IMR-90 (cell line): ENCODE measurements at regions not wholly inside any gene's neighbourhood (a gene's known extent, or its start where the extent isn't known, plus 50 kb on each side); places are given as distances from the start of the nearest gene placed in this dataset.

Experiments used
- ATAC-seq: fragments of 200-7000 bp; cut with Tn5 transposase; 2 replicates; pipeline ENCODE4 v1.9.1; 2020; ENCODE audit warnings: low read depth, mild to moderate bottlenecking, moderate library complexity
- BruUV-seq: library from RNA; stranded (reverse); fragments of 400-500 nt; replicated peaks from 2 replicates; lab custom pipeline; 2021; lab: Mats Ljungman, UMichigan
- CTCF ChIA-PET: fragments of 300-600 bp; formaldehyde crosslinking; extraction: SDS; loops from one replicate; lab custom pipeline; 2021; ENCODE audit warnings: antibody characterized with exemption; lab: Yijun Ruan, JAX
- POLR2A ChIA-PET: fragments of 300-600 bp; sonication (Branson Sonifier 250); formaldehyde crosslinking; loops from one replicate; lab custom pipeline; 2022; ENCODE audit warnings: antibody characterized with exemption; ENCODE audit not compliant: unreplicated experiment; lab: Charles Lee
- DNase-seq: peaks from one replicate; pipeline ENCODE4 v3.0.0; 2013
- H2AFZ ChIP-seq: replicated peaks from 2 replicates; pipeline ENCODE3; 2013; ENCODE audit warnings: low read length, mild to moderate bottlenecking; ENCODE audit not compliant: poor library complexity
- H2AK5ac ChIP-seq: 2 replicates; pipeline ENCODE4 v1.6.1; 2013; ENCODE audit warnings: low read depth, low read length, inconsistent platforms
- H2AK9ac ChIP-seq: replicated peaks from 2 replicates; pipeline ENCODE3; 2013; ENCODE audit warnings: mild to moderate bottlenecking, low read depth, low read length, moderate library complexity; ENCODE audit not compliant: poor library complexity
- H2BK120ac ChIP-seq: 2 replicates; pipeline ENCODE4 v1.6.1; 2013; ENCODE audit warnings: low read depth, low read length, inconsistent platforms
- H2BK15ac ChIP-seq: 3 replicates; pipeline ENCODE4 v1.6.1; 2013; ENCODE audit warnings: low read depth, low read length, inconsistent platforms
- H2BK20ac ChIP-seq: 2 replicates; pipeline ENCODE4 v1.6.1; 2013; ENCODE audit warnings: low read depth, mild to moderate bottlenecking, inconsistent platforms, low read length, moderate library complexity
- H2BK5ac ChIP-seq: 2 replicates; pipeline ENCODE4 v1.6.1; 2013; ENCODE audit warnings: mild to moderate bottlenecking, low read depth, low read length, inconsistent platforms; ENCODE audit not compliant: poor library complexity, severe bottlenecking
- H3K14ac ChIP-seq: replicated peaks from 2 replicates; pipeline ENCODE4 v1.6.1; 2013; ENCODE audit warnings: low read depth, low read length, inconsistent platforms
- H3K18ac ChIP-seq: 2 replicates; pipeline ENCODE4 v1.6.1; 2013; ENCODE audit warnings: low read depth, low read length, control low read depth
- H3K23ac ChIP-seq: 2 replicates; pipeline ENCODE4 v1.6.1; 2013; ENCODE audit warnings: low read depth, low read length, inconsistent platforms
- H3K27ac ChIP-seq: 2 replicates; pipeline ENCODE4 v1.5.1; 2013; ENCODE audit warnings: mild to moderate bottlenecking, control low read depth, low read length; ENCODE audit not compliant: insufficient read depth
- H3K27me3 ChIP-seq: 2 replicates; pipeline ENCODE4 v1.6.1; 2013; ENCODE audit warnings: low read length; ENCODE audit not compliant: control insufficient read depth, insufficient read depth
- H3K36me3 ChIP-seq: 2 replicates; pipeline ENCODE4 v1.6.1; 2013; ENCODE audit warnings: low read length, mixed read lengths; ENCODE audit not compliant: control insufficient read depth, insufficient read depth
- H3K4ac ChIP-seq: 2 replicates; pipeline ENCODE4 v1.6.1; 2013; ENCODE audit warnings: low read depth, low read length, inconsistent platforms
- H3K4me1 ChIP-seq: 2 replicates; pipeline ENCODE4 v1.6.1; 2013; ENCODE audit warnings: low read length, mixed read lengths; ENCODE audit not compliant: control insufficient read depth, insufficient read depth
- H3K4me2 ChIP-seq: 2 replicates; pipeline ENCODE4 v1.6.1; 2013; ENCODE audit warnings: low read depth, mild to moderate bottlenecking, control low read depth, low read length, moderate library complexity
- H3K4me3 ChIP-seq: 2 replicates; pipeline ENCODE4 v1.5.1; 2013; ENCODE audit warnings: low read depth, mild to moderate bottlenecking, control low read depth, low read length, moderate library complexity; ENCODE audit not compliant: insufficient read depth
- H3K56ac ChIP-seq: 2 replicates; pipeline ENCODE4 v1.6.1; 2013; ENCODE audit warnings: low read length, inconsistent platforms; ENCODE audit not compliant: insufficient read depth; ENCODE audit errors: extremely low read depth
- H3K79me1 ChIP-seq, 2 experiments: 2 replicates each; pipeline ENCODE4 v1.6.1; 2013; ENCODE audit warnings: low read length in 2 of 2, inconsistent platforms in 1 of 2, low read depth in 1 of 2
- H3K9ac ChIP-seq: 2 replicates; pipeline ENCODE4 v1.6.1; 2013; ENCODE audit warnings: low read depth, low read length, control low read depth
- H3K9me1 ChIP-seq: 2 replicates; pipeline ENCODE4 v1.6.1; 2013; ENCODE audit warnings: low read length, inconsistent platforms; ENCODE audit not compliant: insufficient read depth
- H3K9me3 ChIP-seq: 2 replicates; pipeline ENCODE4 v1.6.1; 2013; ENCODE audit warnings: low read length; ENCODE audit not compliant: control insufficient read depth, insufficient read depth
- H4K20me1 ChIP-seq: 2 replicates; pipeline ENCODE4 v1.6.1; 2013; ENCODE audit warnings: low read length, inconsistent platforms; ENCODE audit not compliant: insufficient read depth
- H4K5ac ChIP-seq: 2 replicates; pipeline ENCODE4 v1.6.1; 2013; ENCODE audit warnings: mild to moderate bottlenecking, low read depth, low read length, control low read depth
- H4K8ac ChIP-seq, 2 experiments: 2 replicates each; pipeline ENCODE4 v1.6.1; 2013; ENCODE audit warnings: low read depth in 2 of 2, low read length in 2 of 2, control low read depth in 1 of 2, inconsistent platforms in 1 of 2
- H4K91ac ChIP-seq: 2 replicates; pipeline ENCODE4 v1.6.1; 2013; ENCODE audit warnings: low read depth, low read length, inconsistent platforms; ENCODE audit not compliant: insufficient read depth
- BHLHE40 ChIP-seq: fragments of 150-350 bp; IDR thresholded peaks from 2 replicates; pipeline ENCODE4 v1.6.1; 2016; ENCODE audit warnings: mild to moderate bottlenecking, low read depth, low read length
- CEBPB ChIP-seq: IDR thresholded peaks from 2 replicates; pipeline ENCODE4 v1.6.1; 2012; ENCODE audit warnings: low read depth, low read length, improper control_type of control experiment
- ELK1 ChIP-seq: fragments of 150-350 bp; IDR thresholded peaks from 2 replicates; pipeline ENCODE4 v1.6.1; 2016; ENCODE audit warnings: low read depth, mild to moderate bottlenecking, low read length, moderate library complexity, borderline replicate concordance
- FOS ChIP-seq: fragments of 150-350 bp; IDR thresholded peaks from 2 replicates; pipeline ENCODE4 v1.6.1; 2016; ENCODE audit warnings: low read depth, low read length
- MAFK ChIP-seq: IDR thresholded peaks from 2 replicates; pipeline ENCODE4 v1.6.1; 2012; ENCODE audit warnings: low read depth, low read length, improper control_type of control experiment
- MAZ ChIP-seq: IDR thresholded peaks from 2 replicates; pipeline ENCODE4 v1.6.1; 2012; ENCODE audit warnings: low read depth, mild to moderate bottlenecking, low read length, improper control_type of control experiment, moderate library complexity, borderline replicate concordance
- MXI1 ChIP-seq: IDR thresholded peaks from 2 replicates; pipeline ENCODE4 v1.6.1; 2012; ENCODE audit warnings: low read depth, mild to moderate bottlenecking, low read length, moderate library complexity, borderline replicate concordance
- NFE2L2 ChIP-seq: fragments of 150-350 bp; IDR thresholded peaks from 2 replicates; pipeline ENCODE4 v1.6.1; 2016; ENCODE audit warnings: low read depth, mild to moderate bottlenecking, low read length
- POLR2A ChIP-seq: IDR thresholded peaks from 2 replicates; pipeline ENCODE4 v1.6.1; 2012; ENCODE audit warnings: mild to moderate bottlenecking, low read depth, low read length
- RAD21 ChIP-seq: IDR thresholded peaks from 2 replicates; pipeline ENCODE4 v1.6.1; 2012; ENCODE audit warnings: low read length, improper control_type of control experiment
- RCOR1 ChIP-seq: IDR thresholded peaks from 2 replicates; pipeline ENCODE4 v1.6.1; 2012; ENCODE audit warnings: mild to moderate bottlenecking, low read length, improper control_type of control experiment; ENCODE audit not compliant: insufficient replicate concordance
- RFX5 ChIP-seq: IDR thresholded peaks from 2 replicates; pipeline ENCODE4 v1.8.0; 2012; ENCODE audit warnings: low read depth, mild to moderate bottlenecking, low read length, moderate library complexity
- SMC3 ChIP-seq: fragments of 150-350 bp; IDR thresholded peaks from 2 replicates; pipeline ENCODE4 v1.6.1; 2016; ENCODE audit warnings: low read depth, mild to moderate bottlenecking, antibody characterized with exemption, low read length, moderate library complexity
- WGBS, 2 experiments: methylation state at CpG; one replicate each; pipeline versions ENCODE4 v1.1.5 to v1.1.7; 2013; ENCODE audit warnings: missing lambda C conversion rate in 2 of 2; ENCODE audit not compliant: insufficient read length in 1 of 2; ENCODE audit errors: extremely low coverage in 2 of 2; 5-methylcytosine and 5-hydroxymethylcytosine counted together
- dilution Hi-C: fragments of 300-500 bp; cut with HindIII; formaldehyde crosslinking; loops from one replicate; pipeline ENCODE4 v1.14.3; 2018; ENCODE audit warnings: low sequenced_read_pairs; ENCODE audit not compliant: unreplicated experiment
- in situ Hi-C: fragments of 300-500 bp; cut with MboI; formaldehyde crosslinking; loops from 3 replicates; pipeline ENCODE4 v1.14.3; 2019; ENCODE audit warnings: low sequenced_read_pairs, inconsistent platforms, mixed read lengths
- intact Hi-C: fragments of 100-400 bp; cut with micrococcal nuclease; formaldehyde crosslinking; loops from 2 replicates; pipeline ENCODE4 v1.10.0; 2022
- TF ChIP-seq, protein P1 (sequence below): fragments of 150-350 bp; IDR thresholded peaks from 2 replicates; pipeline ENCODE4 v1.6.1; 2017; ENCODE audit warnings: mild to moderate bottlenecking, antibody characterized with exemption, low read length, low read depth

GRCh38 chr2:176985871-176986270, 226.7 kb upstream of the HNRNPA3 start:
- H3K36me3 ChIP-seq = no peaks in the 10 kb centered on the region
- intact Hi-C loops (no loop called here), dilution Hi-C loops (no loop called here), in situ Hi-C loops (no loop called here)
- H3K4ac ChIP-seq = no peak overlapping the region
- no peak overlapping the region for H3K4me2 ChIP-seq
- WGBS, 2 experiments = no CpG with 5 or more reads among the region's 2 CpGs
- no peak overlapping the region for H3K14ac ChIP-seq
- H3K18ac ChIP-seq = no peak overlapping the region
- no peak overlapping the region for H2BK120ac ChIP-seq
- no peak overlapping the region for H2AFZ ChIP-seq
- H3K56ac ChIP-seq = no peak overlapping the region
- no peak overlapping the region for H2BK15ac ChIP-seq
- ChIA-PET CTCF (no interaction called here), POLR2A (no interaction called here)
- H3K4me3 ChIP-seq = no peak overlapping the region
- no peak overlapping the region for H2BK5ac ChIP-seq
- no peaks in the 10 kb centered on the region for H3K27me3 ChIP-seq
- no peak overlapping the region for H4K5ac ChIP-seq
- no peaks in the 10 kb centered on the region for H3K9me3 ChIP-seq
- no peak overlapping the region for H2AK5ac ChIP-seq
- H2BK20ac ChIP-seq = no peak overlapping the region
- no TSS peak for BruUV-seq
- no peaks in the 10 kb centered on the region for H3K79me1 ChIP-seq
- H3K27ac ChIP-seq = no peak overlapping the region
- ATAC-seq (no peak), DNase-seq (no peak)
- no peak overlapping the region for H2AK9ac ChIP-seq
- H3K23ac ChIP-seq = no peak overlapping the region
- H4K8ac ChIP-seq = no peak overlapping the region
- H3K9ac ChIP-seq = no peak overlapping the region
- H3K9me1 ChIP-seq = no peaks in the 10 kb centered on the region
- no peak overlapping the region for H4K91ac ChIP-seq
- no peaks in the 10 kb centered on the region for H4K20me1 ChIP-seq
- TF ChIP-seq MAFK = no peak
- TF ChIP-seq, protein P1, sequence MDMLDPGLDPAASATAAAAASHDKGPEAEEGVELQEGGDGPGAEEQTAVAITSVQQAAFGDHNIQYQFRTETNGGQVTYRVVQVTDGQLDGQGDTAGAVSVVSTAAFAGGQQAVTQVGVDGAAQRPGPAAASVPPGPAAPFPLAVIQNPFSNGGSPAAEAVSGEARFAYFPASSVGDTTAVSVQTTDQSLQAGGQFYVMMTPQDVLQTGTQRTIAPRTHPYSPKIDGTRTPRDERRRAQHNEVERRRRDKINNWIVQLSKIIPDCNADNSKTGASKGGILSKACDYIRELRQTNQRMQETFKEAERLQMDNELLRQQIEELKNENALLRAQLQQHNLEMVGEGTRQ = no peak
- TF ChIP-seq RCOR1 = no peak
- TF ChIP-seq ELK1 = no peak
- no peak for TF ChIP-seq POLR2A
- TF ChIP-seq NFE2L2 = no peak
- TF ChIP-seq FOS = no peak
- TF ChIP-seq RAD21 = no peak
- TF ChIP-seq BHLHE40 = no peak
- TF ChIP-seq RFX5 = no peak
- TF ChIP-seq SMC3 = no peak
- no peak for TF ChIP-seq MXI1
- TF ChIP-seq MAZ = no peak
- TF ChIP-seq CEBPB = no peak
- no peaks in the 10 kb centered on the region for H3K4me1 ChIP-seq
